Hepatocyte (in vitro differentiated cells): ENCODE measurements at regions not wholly inside any gene's neighbourhood (a gene's known extent, or its start where the extent isn't known, plus 50 kb on each side); places are given as distances from the start of the nearest gene placed in this dataset.

ENCODE experiments used
- DNase-seq: peaks from one replicate; pipeline ENCODE4 v3.0.0-alpha.2; 2016; ENCODE audit warnings: low spot score
- H2AFZ ChIP-seq: fragments of 200-600 bp; sonication (generic); 2 replicates; pipeline ENCODE4 v1.6.0; 2016; ENCODE audit warnings: antibody characterized with exemption, mild to moderate bottlenecking
- H3K27ac ChIP-seq: fragments of 200-600 bp; sonication (generic); 2 replicates; pipeline ENCODE4 v1.5.1; 2016; ENCODE audit warnings: mild to moderate bottlenecking
- H3K27me3 ChIP-seq: fragments of 200-600 bp; sonication (generic); 2 replicates; pipeline ENCODE4 v1.6.1; 2016
- H3K36me3 ChIP-seq: fragments of 200-600 bp; sonication (generic); replicated peaks from 2 replicates; pipeline ENCODE4 v1.5.1; 2016; ENCODE audit warnings: low read depth; ENCODE audit not compliant: insufficient read depth
- H3K4me1 ChIP-seq: fragments of 200-600 bp; sonication (generic); 2 replicates; pipeline ENCODE4 v1.5.1; 2016; ENCODE audit warnings: mild to moderate bottlenecking, moderate library complexity; ENCODE audit not compliant: insufficient read depth
- H3K4me2 ChIP-seq: fragments of 200-600 bp; sonication (generic); 2 replicates; pipeline ENCODE4 v1.6.0; 2016
- H3K4me3 ChIP-seq: fragments of 200-600 bp; sonication (generic); 2 replicates; pipeline ENCODE4 v1.5.1; 2016; ENCODE audit warnings: mild to moderate bottlenecking
- H3K79me2 ChIP-seq: fragments of 200-600 bp; sonication (generic); 2 replicates; pipeline ENCODE4 v1.6.0; 2017; ENCODE audit warnings: mild to moderate bottlenecking
- H3K9me2 ChIP-seq: fragments of 200-600 bp; sonication (generic); replicated peaks from 2 replicates; pipeline ENCODE4 v1.6.0; 2017; ENCODE audit warnings: mild to moderate bottlenecking; ENCODE audit not compliant: insufficient read depth
- H3K9me3 ChIP-seq: fragments of 200-600 bp; sonication (generic); 2 replicates; pipeline ENCODE4 v1.5.1; 2016; ENCODE audit warnings: low read depth, mild to moderate bottlenecking
- H4K20me1 ChIP-seq: fragments of 200-600 bp; sonication (generic); 2 replicates; pipeline ENCODE4 v1.6.0; 2016; ENCODE audit warnings: mild to moderate bottlenecking; ENCODE audit not compliant: insufficient read depth, poor library complexity, severe bottlenecking
- CTCF ChIP-seq: fragments of 200-600 bp; sonication (generic); IDR thresholded peaks from 2 replicates; pipeline ENCODE4 v1.5.1; 2016; ENCODE audit warnings: antibody characterized with exemption, mild to moderate bottlenecking; ENCODE audit not compliant: poor library complexity
- EZH2 ChIP-seq: fragments of 200-600 bp; sonication (generic); IDR thresholded peaks from 2 replicates; pipeline ENCODE4 v1.6.1; 2016; ENCODE audit warnings: antibody characterized with exemption, mild to moderate bottlenecking, borderline replicate concordance
- EZH2phosphoT487 ChIP-seq: fragments of 200-600 bp; sonication (generic); IDR thresholded peaks from one replicate; pipeline ENCODE4 v1.6.1; 2018; ENCODE audit warnings: antibody characterized with exemption, mild to moderate bottlenecking, low read depth, moderate library complexity; ENCODE audit not compliant: unreplicated experiment, severe bottlenecking
- whole genome bisulfite sequencing: methylation state at CpG from one replicate; pipeline ENCODE4 v1.1.6; 2016; ENCODE audit warnings: low lambda C conversion rate; ENCODE audit errors: missing lambda C conversion rate; 5-methylcytosine and 5-hydroxymethylcytosine counted together

DNA sequence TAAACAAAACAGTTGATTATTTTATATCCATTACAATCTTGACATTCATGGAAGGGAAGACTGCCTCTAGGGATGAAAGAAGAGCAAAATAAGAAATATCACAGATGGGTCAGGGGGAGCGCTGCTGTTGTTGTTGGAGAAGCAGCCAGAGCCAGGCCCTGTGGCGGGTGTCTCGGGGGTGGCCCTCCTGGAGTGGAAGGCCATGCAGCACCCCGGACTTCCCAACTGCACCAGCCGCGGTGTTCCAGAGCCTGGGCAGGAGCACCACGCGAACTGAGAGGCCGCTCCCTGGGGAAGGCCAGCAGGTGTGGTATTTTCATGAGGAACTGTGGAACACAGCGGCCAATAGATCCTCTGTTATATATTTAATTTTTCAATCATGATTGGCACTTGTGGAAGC is 72.4 kb upstream of the VSTM2A start:
- Histone ChIP-seq H3K27me3 (no peaks in the 10 kb centered on the region), H3K36me3 (no peaks in the 10 kb centered on the region), H4K20me1 (no peaks in the 10 kb centered on the region), H3K9me3 (no peaks in the 10 kb centered on the region), H3K9me2 (no peaks in the 10 kb centered on the region), H3K27ac (no peak overlapping the region), H3K4me2 (no peak overlapping the region), H3K4me1 (no peaks in the 10 kb centered on the region), H3K4me3 (no peak overlapping the region), H2AFZ (no peak overlapping the region), H3K79me2 (no peaks in the 10 kb centered on the region)
- TF ChIP-seq EZH2phosphoT487: no peak
- no peak for TF ChIP-seq CTCF
- no peak for TF ChIP-seq EZH2
- WGBS: over 99% methylated on average over 10 of the region's 10 CpGs
- DNase-seq: no peak

DNA sequence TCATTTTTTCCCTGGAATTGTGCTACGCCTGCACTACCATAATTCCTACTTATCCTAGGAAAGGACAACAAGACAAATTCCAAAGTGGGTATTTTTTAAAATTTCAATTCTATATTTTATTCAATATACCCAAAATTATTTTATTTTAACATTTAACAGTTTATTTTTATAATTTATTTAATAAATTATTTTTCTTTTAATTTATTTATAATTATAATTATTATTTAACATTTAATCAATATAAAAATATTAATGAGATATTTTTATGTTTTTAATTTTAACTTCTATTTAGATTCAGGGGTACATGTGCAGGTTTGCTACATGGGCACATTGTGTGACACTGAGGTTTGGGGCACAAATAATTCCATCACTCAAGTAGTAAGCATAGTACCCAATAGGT is 65.6 kb upstream of the VSTM2A start:
- H4K20me1 ChIP-seq: no peaks in the 10 kb centered on the region
- no peaks in the 10 kb centered on the region for H3K79me2 ChIP-seq
- H3K27ac ChIP-seq: no peak overlapping the region
- 100% methylated on average over 1 of the region's 1 CpG for WGBS
- no peaks in the 10 kb centered on the region for H3K9me2 ChIP-seq
- no peak for DNase-seq
- H2AFZ ChIP-seq: no peak overlapping the region
- H3K9me3 ChIP-seq: no peaks in the 10 kb centered on the region
- H3K27me3 ChIP-seq: no peaks in the 10 kb centered on the region
- H3K36me3 ChIP-seq: no peaks in the 10 kb centered on the region
- no peaks in the 10 kb centered on the region for H3K4me1 ChIP-seq
- TF ChIP-seq EZH2phosphoT487 (no peak), EZH2 (no peak), CTCF (no peak)
- no peak overlapping the region for H3K4me2 ChIP-seq
- no peak overlapping the region for H3K4me3 ChIP-seq

DNA sequence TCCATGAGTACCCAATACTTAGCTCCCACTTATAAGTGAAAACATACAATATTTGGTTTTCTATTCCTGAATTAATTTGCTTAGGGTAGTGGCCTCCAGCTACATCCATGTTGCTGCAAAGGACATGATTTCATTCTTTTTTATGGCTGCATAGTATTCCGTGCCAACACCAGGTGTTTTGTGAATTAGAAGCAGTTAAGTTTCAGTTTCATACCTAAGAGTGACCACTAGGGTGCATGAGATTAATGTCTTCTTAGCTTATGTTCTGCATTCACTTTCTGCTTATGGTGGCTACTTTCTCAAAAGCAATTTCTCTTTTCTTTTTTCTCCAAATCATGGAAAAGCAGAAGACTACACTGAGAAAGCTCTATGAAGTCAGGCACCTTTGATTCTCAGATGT is 65.1 kb upstream of the VSTM2A start:
- no peaks in the 10 kb centered on the region for H4K20me1 ChIP-seq
- no peaks in the 10 kb centered on the region for H3K9me3 ChIP-seq
- no peaks in the 10 kb centered on the region for H3K4me1 ChIP-seq
- H3K79me2 ChIP-seq: no peaks in the 10 kb centered on the region
- no peaks in the 10 kb centered on the region for H3K36me3 ChIP-seq
- TF ChIP-seq EZH2: no peak
- no peak for TF ChIP-seq CTCF
- no peak for TF ChIP-seq EZH2phosphoT487
- no peak overlapping the region for H3K4me3 ChIP-seq
- DNase-seq: no peak
- H3K9me2 ChIP-seq: no peaks in the 10 kb centered on the region
- WGBS: 97% methylated on average over 1 of the region's 1 CpG
- no peak overlapping the region for H2AFZ ChIP-seq
- no peak overlapping the region for H3K4me2 ChIP-seq
- no peaks in the 10 kb centered on the region for H3K27me3 ChIP-seq
- H3K27ac ChIP-seq: no peak overlapping the region

- Histone ChIP-seq H2AFZ (no peak overlapping the region), H3K27me3 (no peaks in the 10 kb centered on the region), H3K27ac (no peak overlapping the region), H3K4me2 (no peak overlapping the region), H3K9me3 (no peaks in the 10 kb centered on the region), H3K79me2 (no peaks in the 10 kb centered on the region), H4K20me1 (no peaks in the 10 kb centered on the region), H3K9me2 (no peaks in the 10 kb centered on the region), H3K36me3 (no peaks in the 10 kb centered on the region), H3K4me3 (no peak overlapping the region), H3K4me1 (no peaks in the 10 kb centered on the region)
- WGBS: 64% methylated on average over 3 of the region's 3 CpGs
- DNase-seq: no peak
- no peak for TF ChIP-seq EZH2
- TF ChIP-seq CTCF: no peak
- TF ChIP-seq EZH2phosphoT487: no peak
Observed at GRCh38 chr7:54483523-54483922, 58.7 kb upstream of the VSTM2A start.
